ENCODE measurements at regions not wholly inside any gene's neighbourhood (a gene's known extent, or its start where the extent isn't known, plus 50 kb on each side); places are given as distances from the start of the nearest gene placed in this dataset.
A peak's percentile ranks its signal among the peaks of the same experiment; 100 is the strongest.

DNA sequence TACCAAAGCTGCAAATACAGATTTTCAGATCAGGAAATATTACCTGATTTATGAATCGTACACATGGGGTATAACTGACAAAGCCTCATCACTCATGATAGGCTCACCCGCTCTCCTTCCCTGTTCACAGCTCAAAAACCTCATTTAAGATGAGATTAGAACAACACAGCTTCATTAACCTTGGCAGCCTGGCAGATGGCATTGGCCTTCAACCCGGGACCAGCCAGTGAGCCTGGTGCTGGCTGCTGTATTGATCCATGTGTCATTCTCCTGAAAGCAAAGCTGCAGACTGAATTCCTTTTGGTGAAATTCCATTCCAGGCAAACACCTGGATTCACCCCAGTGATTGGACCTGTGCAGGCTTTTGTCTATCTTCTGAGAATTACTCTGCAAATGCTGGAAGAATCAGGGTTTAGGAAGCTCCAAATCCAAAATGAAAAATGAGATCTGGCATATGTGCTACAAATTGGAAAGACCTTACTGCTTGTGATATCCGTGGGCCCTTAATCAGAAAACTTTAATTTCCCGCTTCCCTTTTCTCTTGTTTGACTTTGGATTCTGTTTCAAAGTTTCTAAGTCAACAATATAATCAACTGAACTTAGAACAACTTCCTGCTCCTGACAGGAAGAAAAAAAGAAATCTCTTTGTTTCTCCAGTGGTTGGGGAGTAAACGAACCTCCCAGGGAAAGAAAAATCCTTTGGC is 189.1 kb upstream of the KBTBD8 start:
- peak overlapping the region in 1 of 8 donors; percentile 32 for H3K27ac ChIP-seq
- WGBS, 5 donors: 48 to 65% (median 57%) methylated on average over 6 of the region's 6 CpGs
- intact Hi-C loops (cut with DNase I; ENCODE audit: low total_unique reads): no loop called here
- no peaks in the 10 kb centered on the region for H3K27me3 ChIP-seq (replicated peaks in 1 of 7)
- DNase-seq: no peak
- TF ChIP-seq POLR2AphosphoS5 (IDR thresholded peaks at IDR 0.05) (no peak), POLR2A (IDR thresholded peaks at IDR 0.05) (no peak)
- TF ChIP-seq, protein P1, sequence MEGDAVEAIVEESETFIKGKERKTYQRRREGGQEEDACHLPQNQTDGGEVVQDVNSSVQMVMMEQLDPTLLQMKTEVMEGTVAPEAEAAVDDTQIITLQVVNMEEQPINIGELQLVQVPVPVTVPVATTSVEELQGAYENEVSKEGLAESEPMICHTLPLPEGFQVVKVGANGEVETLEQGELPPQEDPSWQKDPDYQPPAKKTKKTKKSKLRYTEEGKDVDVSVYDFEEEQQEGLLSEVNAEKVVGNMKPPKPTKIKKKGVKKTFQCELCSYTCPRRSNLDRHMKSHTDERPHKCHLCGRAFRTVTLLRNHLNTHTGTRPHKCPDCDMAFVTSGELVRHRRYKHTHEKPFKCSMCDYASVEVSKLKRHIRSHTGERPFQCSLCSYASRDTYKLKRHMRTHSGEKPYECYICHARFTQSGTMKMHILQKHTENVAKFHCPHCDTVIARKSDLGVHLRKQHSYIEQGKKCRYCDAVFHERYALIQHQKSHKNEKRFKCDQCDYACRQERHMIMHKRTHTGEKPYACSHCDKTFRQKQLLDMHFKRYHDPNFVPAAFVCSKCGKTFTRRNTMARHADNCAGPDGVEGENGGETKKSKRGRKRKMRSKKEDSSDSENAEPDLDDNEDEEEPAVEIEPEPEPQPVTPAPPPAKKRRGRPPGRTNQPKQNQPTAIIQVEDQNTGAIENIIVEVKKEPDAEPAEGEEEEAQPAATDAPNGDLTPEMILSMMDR (IDR thresholded peaks at IDR 0.05 in 8 of 11, conservative IDR thresholded peaks at IDR 0.05 in 3 of 11): no peak
- H3K4me3 ChIP-seq: no peak overlapping the region
- H3K4me1 ChIP-seq: peaks cover 0 to 7% (median 2%) of the 10 kb centered on the region in 6 donors
- no peaks in the 10 kb centered on the region for H3K9me3 ChIP-seq
- no peaks in the 10 kb centered on the region for H3K36me3 ChIP-seq

DNA sequence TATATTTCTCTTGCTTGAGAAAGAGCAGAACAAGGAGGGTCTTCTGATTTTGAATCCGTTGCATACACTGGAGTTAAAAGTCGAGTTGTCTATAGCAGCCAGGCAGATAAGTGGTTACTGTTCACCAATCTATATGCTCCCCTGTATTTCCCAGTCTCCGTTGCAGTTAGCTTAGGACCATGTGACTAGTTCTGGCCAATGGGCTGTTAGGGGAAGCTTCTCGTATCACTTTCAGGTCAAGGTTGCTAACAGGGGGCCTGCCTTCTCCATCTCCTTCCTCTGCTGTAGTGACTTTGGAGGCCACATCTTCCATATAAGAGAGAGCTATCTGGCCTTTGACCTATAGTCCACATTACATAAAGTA is 188.5 kb upstream of the KBTBD8 start:
- intact Hi-C loops (cut with DNase I; ENCODE audit: low total_unique reads): no loop called here

DNA sequence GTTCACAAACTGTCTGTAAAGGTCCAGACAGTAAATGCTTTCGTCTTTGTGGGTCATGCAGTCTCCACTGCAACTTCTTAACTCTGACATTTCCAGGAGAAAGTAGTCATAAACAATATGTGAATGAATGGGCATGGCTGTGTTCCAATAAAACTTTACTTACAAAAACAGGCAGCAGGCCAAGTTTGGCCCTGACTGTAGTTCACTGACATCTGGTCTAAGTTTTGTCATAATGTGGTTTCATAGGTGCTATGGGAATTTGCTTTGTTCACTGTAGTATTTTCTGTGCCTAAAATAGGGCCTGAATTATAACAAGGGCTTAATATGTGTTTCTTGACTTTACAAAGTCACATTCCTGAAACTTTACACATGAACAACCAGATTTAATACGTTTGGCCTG is 186.0 kb upstream of the KBTBD8 start:
- Histone ChIP-seq H3K27ac (no peak overlapping the region), H3K4me3 (no peak overlapping the region), H3K27me3 (replicated peaks in 1 of 7) (no peaks in the 10 kb centered on the region), H3K4me1 (peaks cover 0 to 11% (median 2%) of the 10 kb centered on the region in 6 donors), H3K36me3 (no peaks in the 10 kb centered on the region), H3K9me3 (no peaks in the 10 kb centered on the region)
- no peak for DNase-seq
- WGBS, 5 donors: 65 to 83% (median 72%) methylated on average over 2 of the region's 2 CpGs
- TF ChIP-seq POLR2AphosphoS5 (IDR thresholded peaks at IDR 0.05): no peak
- TF ChIP-seq, protein P1 (IDR thresholded peaks at IDR 0.05 in 8 of 11, conservative IDR thresholded peaks at IDR 0.05 in 3 of 11): no peak
- intact Hi-C loops (cut with DNase I; ENCODE audit: low total_unique reads): no loop called here

More for the DNA sequence above, 188.5 kb upstream of the KBTBD8 start:
- Histone ChIP-seq H3K4me3 (no peak overlapping the region), H3K27ac (peak overlapping the region in 2 of 8 donors; percentile 18 to 32), H3K4me1 (peaks cover 0 to 7% (median 2%) of the 10 kb centered on the region in 6 donors), H3K36me3 (no peaks in the 10 kb centered on the region), H3K27me3 (replicated peaks in 1 of 7) (no peaks in the 10 kb centered on the region), H3K9me3 (no peaks in the 10 kb centered on the region)
- WGBS, 5 donors: 63 to 82% (median 69%) methylated on average over 4 of the region's 4 CpGs
- DNase-seq: no peak
- no peak for TF ChIP-seq POLR2A (IDR thresholded peaks at IDR 0.05)
- TF ChIP-seq, protein P1 (IDR thresholded peaks at IDR 0.05 in 8 of 11, conservative IDR thresholded peaks at IDR 0.05 in 3 of 11): no peak
- TF ChIP-seq POLR2AphosphoS5 (IDR thresholded peaks at IDR 0.05): no peak

DNA sequence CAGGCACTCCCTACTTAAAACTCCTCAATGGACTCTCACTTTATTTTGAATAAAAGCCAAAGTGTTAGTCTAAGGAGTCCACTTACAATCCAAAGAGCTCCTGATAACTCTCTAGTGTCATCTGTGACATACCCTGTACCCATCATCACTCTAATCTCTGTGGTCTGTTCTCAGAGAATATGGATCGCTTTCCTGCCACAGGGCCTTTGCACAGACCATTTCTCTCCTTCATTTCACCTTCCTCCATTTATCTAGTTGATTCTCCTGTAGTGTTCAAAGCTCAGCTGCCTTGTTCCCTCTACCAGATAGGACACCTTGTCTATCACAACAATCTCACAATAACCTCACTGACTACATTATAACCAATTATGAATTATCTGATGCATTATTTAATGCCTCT is 185.4 kb upstream of the KBTBD8 start:
- DNase-seq: no peak
- Histone ChIP-seq H3K4me3 (no peak overlapping the region), H3K27me3 (replicated peaks in 1 of 7) (no peaks in the 10 kb centered on the region), H3K27ac (no peak overlapping the region), H3K9me3 (no peaks in the 10 kb centered on the region), H3K4me1 (peaks cover 0 to 11% (median 2%) of the 10 kb centered on the region in 6 donors), H3K36me3 (no peaks in the 10 kb centered on the region)
- WGBS, 5 donors: 95 to 100% (median 97%) methylated on average over 1 of the region's 1 CpG
- intact Hi-C loops (cut with DNase I; ENCODE audit: low total_unique reads): no loop called here
- TF ChIP-seq, protein P1 (IDR thresholded peaks at IDR 0.05 in 8 of 11, conservative IDR thresholded peaks at IDR 0.05 in 3 of 11): no peak

Measured in spleen (tissue), 11 donors.